ENCODE measurements at regions not wholly inside any gene's neighbourhood (a gene's known extent, or its start where the extent isn't known, plus 50 kb on each side); places are given as distances from the start of the nearest gene placed in this dataset.
"Not testable (repeated sequence)": the region's sequence is repeated elsewhere in the genome, so short reads cannot be mapped to it uniquely, and the experiment has no call there.

- DNase-seq, result no peak
Measured at GRCh38 chr2:81396417-81397019, 1092.0 kb upstream of the LRRTM1 start.

- no peak for DNase-seq
Measured at GRCh38 chr2:81395746-81396145, 1091.2 kb upstream of the LRRTM1 start.

- peak; percentile 4 to 7 for DNase-seq
Measured at GRCh38 chr2:81389203-81389602, 1084.7 kb upstream of the LRRTM1 start.

DNA sequence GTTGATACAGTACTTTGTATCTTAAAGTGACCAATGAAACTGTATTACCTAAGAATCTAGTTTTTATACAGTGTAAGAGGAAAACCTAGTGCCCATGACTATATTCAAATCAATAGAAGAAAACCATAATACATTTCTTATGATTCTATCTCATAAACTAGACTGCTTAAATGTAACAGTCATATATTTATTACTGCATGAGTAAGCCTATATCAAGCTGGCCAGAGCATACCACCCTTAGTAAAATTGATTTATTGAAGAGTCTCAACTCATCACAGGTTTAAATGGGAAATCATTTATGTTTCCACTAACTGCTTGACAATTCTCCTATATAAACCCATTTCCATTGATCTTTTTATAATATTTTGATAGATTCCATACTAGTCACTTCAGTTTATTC is 1059.2 kb upstream of the LRRTM1 start:
- DNase-seq, result no peak

DNA sequence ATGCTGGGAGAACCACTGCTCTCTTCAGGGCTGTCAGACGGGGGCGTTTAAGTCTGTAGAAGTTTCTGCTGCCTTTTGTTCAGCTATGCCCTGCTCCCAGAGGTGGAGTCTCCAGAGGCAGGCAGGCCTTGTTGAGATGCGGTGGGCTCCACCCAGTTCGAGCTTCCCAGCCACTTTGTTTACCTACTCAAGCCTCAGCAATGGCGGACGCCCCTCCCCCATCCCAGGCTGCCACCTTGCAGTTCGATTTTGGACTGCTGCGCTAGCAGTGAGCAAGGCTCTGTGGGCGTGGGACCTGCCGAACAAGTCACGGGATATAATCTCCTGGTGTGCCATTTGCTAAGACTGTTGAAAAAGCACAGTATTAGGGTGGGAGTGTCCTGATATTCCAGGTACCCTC is 1057.9 kb upstream of the LRRTM1 start:
- not testable (repeated sequence) for DNase-seq

DNA sequence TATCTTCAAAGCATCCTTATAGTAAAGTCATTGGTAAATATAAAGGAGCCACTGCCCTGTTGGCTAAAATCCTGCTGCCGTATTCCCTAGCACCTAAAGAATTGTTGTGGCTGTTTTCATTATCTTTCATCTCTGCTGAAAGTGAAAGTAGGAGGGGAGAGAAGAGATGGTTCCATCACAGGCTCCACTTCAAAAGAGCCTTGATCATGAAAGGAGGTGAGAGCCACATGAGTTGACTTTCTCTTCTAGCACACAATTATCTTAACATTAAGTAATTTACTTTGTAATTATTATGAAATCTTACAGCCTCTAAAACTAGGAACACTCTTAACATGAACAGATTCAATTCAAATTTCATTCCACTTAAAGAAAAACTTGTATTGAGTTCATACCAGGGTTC is 1050.9 kb upstream of the LRRTM1 start:
- DNase-seq, result no peak

- DNase-seq, result no peak
Measured at GRCh38 chr2:81334046-81334445, 1029.5 kb upstream of the LRRTM1 start.

GRCh38 chr2:81328968-81329367 is 1024.4 kb upstream of the LRRTM1 start:
- DNase-seq, result no peak

GRCh38 chr2:81327911-81328310 is 1023.4 kb upstream of the LRRTM1 start:
- DNase-seq, result no peak

GRCh38 chr2:81324046-81324445 is 1019.5 kb upstream of the LRRTM1 start:
- DNase-seq, result peak; percentile 21 to 23

DNA sequence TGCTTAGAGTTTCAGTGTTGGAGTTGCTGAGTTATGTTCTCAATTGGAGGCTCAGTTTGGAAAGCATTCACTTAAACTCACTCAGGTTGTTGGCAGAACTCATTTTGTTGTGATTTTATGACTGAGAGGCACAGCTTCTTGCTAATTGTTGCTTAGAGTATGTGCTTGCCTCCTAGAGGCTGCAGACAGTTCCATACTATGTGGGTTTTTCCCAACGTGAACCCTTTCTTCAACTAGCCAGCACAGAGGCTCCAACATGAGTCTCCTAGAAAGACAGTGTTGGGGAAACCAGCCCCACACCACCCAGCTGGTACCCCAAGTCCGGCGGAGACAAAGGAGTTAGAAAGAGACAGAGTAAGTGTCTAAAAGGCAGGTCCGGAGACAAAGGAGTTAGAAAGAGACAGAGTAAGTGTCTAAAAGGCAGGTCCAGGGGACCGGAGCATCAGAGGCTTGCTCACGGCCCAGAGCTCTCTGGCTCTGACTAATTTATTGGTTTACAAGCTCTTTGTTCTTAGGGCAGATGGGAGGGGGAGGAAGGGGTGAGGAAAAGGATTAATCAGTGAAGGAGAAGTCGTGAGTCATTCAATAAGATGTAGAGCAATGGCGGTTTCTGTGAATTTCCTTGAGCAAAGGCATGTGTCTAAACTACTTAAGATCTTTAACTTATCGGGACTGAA is 999.7 kb upstream of the LRRTM1 start:
- no peak for DNase-seq

- no peak for DNase-seq
Measured at GRCh38 chr2:81303321-81303720, 998.8 kb upstream of the LRRTM1 start.

DNA sequence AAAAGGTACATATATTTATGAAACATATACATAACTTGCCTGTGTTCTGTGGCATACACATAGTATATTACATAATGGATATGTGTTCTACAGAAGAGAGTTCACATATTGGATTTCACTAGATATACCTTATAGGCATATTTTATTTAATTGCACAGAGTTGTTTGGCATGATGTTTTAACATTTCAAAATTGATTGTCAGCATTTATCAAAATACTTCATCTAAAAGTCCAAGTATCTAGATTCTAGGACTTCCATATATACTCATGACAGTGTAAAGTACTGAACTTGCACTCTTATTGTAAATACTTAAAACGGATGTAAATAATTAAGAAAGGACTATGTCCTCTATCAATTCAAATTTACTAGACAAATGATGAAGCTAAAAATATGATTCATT is 995.3 kb upstream of the LRRTM1 start:
- no peak for DNase-seq

DNA sequence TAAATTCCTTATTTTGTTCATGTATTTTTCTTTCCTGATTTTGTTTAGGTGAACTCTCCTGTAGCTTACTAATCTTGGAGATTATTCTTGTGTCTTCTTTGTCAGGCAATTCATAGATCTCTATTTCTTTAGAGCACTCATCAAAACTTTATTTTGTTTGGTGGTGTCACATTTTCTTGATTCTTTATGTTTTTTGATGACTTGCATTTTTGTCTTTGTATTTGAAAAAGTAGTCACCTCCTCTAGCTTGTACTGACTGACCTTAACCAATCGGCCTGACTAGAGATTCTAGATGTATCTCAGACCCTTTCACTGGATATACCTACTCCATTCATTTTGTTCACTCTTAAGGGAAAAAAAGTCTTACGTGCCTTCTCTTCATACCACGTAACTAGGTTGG is 986.3 kb upstream of the LRRTM1 start:
- DNase-seq, result no peak

GRCh38 chr2:81283081-81283480 is 978.5 kb upstream of the LRRTM1 start:
- DNase-seq, result no peak

GRCh38 chr2:81282151-81282769 is 977.7 kb upstream of the LRRTM1 start:
- DNase-seq, result no peak

DNA sequence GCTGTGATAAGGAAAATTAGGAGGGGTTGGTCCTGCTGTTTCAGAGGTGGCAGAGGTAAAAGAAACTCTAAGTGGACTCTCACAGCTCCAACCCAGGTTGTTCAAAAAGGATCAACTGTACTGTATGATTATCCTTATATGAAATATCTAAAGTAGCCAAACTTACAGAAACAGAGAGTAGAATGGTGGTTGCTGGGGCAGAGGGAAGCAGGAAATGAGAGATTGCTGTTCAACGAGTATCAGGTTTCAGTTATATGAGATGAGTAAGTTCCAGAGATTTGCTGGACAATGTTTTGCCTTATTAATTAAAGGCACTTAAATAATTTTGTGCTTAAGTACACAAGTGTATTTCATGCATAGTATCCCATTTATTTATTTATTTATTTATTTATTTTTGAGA is 972.0 kb upstream of the LRRTM1 start:
- DNase-seq, result no peak

DNA sequence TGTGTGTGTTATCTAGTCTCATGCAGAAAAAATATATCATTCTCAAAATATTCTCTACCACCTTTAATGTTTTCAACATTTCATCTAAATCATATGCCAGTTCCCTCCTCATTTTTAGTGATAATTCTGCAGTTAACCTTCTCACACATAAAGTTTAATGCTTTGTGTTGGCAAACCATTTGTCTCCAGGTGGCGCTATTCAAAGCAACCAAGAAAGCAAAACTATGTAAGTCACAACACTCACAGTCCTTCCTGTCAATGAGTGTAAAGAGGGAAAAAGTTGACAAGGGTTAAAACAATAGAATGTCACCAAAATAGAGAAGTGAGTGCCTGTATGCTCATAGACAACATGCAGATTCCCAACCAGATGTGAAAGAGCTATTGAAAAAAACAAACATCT is 961.6 kb upstream of the LRRTM1 start:
- DNase-seq, result peak in 1 of 2 experiments; percentile 6

DNA sequence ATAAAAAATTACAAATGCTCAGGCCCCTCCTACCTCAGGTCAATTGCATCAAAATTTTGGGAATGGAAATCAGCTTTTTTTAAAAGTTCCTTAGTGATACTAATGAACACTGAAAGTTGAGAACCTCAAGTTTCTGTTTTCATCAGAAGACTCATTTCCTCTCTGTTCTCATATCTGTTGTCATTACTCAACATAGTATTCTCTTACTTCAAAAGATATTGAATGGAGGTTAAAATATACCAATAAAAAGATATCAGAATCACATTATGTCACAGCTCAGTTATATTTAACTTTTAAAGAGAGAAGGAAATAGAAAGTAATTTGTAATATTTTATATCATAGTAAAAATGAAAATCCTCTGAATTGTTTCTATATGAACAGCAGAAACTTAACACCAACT is 959.4 kb upstream of the LRRTM1 start:
- no peak for DNase-seq

- DNase-seq, result no peak
Measured at GRCh38 chr2:81260320-81260719, 955.8 kb upstream of the LRRTM1 start.

GRCh38 chr2:81250270-81250669 is 945.7 kb upstream of the LRRTM1 start:
- DNase-seq, result no peak

DNA sequence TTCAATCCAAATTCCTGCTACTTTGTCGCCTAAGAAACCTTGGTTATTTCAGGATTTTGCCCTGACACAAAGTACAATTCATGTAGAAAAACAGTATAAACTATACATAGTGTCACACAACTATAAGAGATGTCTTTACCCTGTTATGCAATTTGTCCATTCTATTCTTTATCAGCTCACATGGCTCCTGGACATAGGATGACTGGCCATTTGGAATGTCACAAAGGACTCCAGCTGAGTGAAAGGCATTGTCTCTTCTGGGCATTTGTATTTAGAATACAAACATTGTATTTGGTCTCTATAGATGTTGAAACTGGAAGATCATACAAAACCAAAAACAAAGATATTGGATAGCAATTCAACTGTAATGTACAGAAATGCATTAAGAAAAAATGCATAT is 944.6 kb upstream of the LRRTM1 start:
- no peak for DNase-seq

GRCh38 chr2:81247648-81248047 is 943.1 kb upstream of the LRRTM1 start:
- DNase-seq, result no peak

GRCh38 chr2:81242501-81242900 is 937.9 kb upstream of the LRRTM1 start:
- no peak for DNase-seq

GRCh38 chr2:81238462-81238861 is 933.9 kb upstream of the LRRTM1 start:
- no peak for DNase-seq
